NOMO-1 (cell line): ENCODE measurements at regions not wholly inside any gene's neighbourhood (a gene's known extent, or its start where the extent isn't known, plus 50 kb on each side); places are given as distances from the start of the nearest gene placed in this dataset.
A peak's percentile ranks its signal among the peaks of the same experiment; 100 is the strongest.

Source experiments
- DNase-seq, 2 experiments: peaks; one replicate each; lab custom pipeline; 2025; ENCODE audit not compliant: unreplicated experiment in 2 of 2; lab: John Stamatoyannopoulos, UW

DNA sequence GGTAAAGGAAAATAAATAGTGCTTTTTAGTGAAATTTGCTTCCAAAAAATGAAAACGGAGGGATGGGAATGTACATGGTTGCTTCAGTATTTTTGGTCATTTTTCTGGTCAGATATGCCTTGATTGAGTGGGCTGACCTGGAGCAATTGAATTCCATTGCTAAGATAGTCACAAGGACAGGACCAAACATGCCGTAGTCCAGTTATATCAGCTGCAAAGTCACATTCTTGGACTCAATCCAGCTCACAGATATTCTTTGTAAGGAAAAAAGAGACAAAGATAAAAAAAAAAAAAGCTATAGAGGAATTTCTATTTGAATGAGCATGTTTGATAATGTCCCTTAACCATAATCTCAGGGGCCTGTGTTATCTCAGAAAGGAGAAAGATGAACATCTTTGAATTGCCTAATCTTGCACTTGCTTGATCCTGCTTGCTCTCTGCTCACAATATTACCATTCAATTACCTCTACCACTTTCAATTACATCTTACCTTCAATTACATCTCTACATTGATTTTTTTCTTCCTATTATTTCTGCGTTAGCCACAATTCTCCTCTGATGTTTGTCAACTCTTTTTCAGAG lies 75.4 kb upstream of the PACRGL start:
- peak in 1 of 2 experiments; percentile 34 for DNase-seq

DNA sequence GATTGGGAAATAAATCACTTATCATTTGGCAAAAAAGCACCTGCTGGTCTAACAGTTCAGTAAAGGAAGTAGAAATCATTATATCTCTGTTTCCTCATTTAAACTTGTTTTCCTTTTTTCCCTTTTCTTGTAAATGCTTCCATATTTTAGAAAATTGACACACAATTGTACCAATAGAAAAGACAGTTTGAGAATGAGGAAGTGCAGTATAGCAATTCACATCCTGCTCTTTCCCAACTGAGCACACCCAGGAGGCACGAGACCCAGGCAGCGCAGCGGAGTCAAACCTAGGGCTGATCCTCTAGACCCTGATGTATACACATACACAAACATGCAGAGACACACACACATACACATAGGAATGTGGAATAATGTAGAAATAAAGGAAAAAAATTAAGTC lies 74.8 kb upstream of the PACRGL start:
- peak; percentile 51 to 74 for DNase-seq

DNA sequence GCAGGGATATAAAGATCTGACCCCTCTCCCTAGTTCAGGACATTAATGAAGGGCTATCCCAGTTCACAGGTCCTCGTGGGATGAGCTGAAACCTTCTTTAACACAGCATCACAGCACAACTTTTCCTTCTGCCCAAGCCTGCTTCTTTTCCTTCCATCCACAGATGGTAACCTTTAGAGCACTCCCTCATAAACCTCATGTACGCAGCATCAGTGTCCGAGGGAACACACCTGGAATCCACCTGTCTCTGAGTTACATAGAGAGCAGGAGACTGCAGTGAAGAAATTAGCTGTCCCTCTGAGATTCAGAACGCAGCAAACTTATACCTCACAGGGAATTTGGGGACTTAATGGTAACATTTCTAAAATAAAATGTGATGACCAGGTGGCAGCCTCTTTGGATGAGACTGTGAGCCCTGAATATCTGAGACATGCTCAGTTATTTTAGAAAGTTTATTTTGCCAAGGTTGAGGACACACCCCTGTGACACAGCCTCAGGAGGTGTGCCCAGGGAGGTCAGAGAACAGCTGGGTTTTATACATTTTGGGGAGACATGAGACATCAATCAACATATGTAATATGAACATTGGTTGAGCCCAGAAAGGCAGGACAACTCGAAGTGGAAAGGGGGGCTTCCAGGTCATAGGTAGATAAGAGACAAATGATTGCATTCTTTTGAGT lies 73.8 kb upstream of the PACRGL start:
- no peak for DNase-seq

DNA sequence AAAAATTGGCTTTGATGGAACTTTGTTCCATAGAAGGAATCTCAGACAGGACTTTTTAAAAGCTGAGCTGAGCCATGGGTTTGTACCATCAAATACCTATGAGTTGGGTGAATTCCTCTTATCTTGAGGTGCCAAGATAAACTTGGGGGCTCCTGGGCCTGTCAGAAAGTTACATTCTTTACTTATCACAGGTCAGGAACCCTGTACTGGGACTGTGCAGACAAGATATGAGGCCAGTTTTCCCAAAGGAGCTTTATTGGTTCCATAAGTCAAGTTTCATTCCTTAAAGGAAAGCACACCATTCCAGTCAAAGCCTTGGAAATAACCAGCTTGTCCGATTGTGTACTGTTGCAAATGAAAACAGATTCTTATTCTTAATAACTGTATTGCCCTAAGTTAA lies 72.4 kb upstream of the PACRGL start:
- DNase-seq = no peak

DNA sequence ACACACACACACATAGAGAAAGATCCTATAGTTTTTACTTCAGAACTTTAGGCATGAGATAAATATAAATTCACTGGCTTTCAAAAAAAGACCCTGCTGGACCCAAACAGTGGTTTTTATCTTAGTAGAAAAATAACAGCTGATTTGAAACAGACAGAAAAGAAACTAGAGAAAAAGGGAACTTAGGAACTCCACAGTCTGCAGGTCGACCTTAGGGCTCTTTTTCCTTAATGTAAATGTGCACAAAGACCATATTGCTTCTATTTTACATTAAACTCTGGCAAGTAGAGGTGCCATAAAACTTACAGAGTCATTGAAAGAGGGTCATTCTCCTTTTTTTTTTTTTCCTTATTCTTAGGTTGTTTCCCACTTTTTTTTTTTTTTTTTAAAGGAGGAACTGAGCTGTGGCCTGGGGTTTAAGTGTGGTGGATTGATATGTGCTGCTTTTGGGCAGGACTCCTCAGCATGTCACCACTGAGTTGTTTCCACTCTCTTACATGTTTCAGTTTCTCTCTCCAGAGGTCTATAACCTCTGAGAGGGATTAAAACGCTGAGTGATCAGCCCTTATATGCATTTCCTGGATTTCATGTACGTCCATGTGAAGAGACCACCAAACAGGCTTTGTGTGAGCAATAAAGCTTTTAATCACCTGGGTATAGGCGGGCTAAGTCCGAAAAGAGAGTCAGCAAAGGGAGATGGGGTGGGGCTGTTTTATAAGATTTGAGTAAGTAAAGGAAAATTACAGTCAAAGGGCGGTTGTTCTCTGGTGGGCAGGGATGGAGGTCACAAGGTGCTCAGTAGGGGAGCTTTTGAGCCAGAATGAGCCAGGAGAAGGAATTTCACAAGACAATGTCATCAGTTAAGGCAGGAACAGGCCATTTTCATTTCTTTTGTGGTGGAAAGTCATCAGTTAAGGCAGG lies 70.8 kb upstream of the PACRGL start:
- peak; percentile 45 to 79 for DNase-seq

DNA sequence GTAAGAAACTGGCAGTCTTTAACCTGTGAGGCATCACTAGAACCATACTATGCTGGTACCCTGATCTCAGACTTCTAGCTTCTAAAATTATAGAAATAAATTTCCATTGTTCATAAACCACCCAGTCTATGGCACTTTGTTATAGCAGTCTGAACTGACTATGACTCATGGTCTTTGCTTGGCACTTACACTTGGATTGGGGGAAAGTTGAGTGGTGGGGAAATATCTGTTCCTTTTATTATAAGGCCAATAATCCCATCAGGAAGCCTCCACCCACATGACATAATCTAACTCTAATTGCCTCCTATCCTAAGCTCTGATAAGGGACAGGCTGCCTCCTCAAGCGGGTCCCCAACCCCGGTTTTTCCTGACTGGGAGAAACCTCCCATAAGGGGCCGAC lies 61.4 kb upstream of the PACRGL start:
- no peak for DNase-seq

DNA sequence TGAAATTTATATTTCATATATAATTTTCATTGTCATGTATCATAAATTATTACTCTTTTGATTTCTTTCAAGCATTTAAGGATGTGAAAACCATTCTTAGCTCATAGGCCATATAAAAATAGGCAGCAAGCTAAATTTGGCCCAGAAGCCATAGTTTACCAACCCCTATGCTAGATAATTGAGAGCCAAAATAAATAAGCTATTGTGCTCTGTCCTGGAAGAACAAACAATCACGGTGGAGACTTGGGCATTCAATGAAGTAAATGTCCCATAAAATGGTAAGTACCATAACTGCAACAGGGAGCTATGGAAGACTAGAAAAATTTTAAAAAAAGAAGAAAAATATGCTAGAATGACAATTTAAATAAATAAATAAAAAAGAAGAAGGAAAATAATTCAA lies 60.9 kb upstream of the PACRGL start:
- DNase-seq = no peak

DNA sequence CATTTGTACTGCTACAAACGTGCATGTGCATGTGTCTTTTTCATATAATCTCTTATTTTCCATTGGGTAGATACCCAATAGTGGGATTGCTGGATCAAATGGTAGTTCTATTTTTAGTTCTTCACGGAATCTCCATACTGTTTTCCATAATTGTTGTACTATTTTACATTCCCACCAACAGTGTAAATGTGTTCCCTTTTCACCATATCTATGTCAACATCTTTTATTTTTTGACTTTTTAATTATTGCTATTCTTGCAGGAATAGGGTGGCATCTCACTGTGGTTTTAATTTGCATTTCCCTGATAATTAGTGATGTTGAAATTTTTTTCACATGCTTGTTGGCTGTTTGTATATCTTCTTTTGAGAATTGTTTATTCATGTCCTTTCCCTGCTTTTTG lies 59.3 kb upstream of the PACRGL start:
- DNase-seq = no peak

DNA sequence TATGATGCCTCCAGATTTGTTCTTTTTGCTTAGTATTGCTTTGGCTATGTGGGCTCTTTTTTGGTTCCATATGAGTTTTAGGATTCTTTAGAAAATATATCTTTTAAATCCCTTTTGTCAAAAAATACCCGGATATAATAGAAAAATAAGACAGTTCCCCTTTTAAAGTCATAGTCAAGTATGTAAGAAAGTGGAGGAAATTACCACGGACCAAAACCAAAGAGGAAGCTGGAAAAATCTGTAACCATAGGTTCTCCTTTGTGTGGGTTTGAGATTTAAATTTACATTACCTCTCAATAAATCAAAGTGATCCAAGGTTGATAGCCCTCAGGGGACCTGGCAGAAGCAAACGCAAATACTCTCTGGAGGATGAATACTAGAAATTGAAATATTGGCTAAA lies 58.3 kb upstream of the PACRGL start:
- peak; percentile 72 to 83 for DNase-seq

DNA sequence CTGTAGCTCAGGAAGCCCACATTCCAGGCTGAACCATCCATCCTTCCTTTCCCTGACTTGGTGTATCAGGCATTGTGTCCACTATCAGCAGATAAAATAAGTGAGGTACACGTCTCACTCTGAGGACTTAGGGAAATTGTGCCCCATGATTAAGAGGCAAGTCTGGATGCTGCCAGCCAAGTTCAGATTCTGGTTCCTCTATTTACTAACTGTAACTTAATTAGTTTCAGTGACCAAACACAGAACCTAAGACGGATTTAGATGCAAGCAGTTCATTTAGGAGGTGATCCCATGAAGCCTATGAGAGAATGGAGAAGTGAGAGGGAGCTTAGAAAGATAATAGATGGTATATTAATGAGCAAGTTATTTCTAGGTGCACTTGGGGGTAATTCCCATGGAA lies 56.6 kb upstream of the PACRGL start:
- DNase-seq = peak; percentile 61 to 89

DNA sequence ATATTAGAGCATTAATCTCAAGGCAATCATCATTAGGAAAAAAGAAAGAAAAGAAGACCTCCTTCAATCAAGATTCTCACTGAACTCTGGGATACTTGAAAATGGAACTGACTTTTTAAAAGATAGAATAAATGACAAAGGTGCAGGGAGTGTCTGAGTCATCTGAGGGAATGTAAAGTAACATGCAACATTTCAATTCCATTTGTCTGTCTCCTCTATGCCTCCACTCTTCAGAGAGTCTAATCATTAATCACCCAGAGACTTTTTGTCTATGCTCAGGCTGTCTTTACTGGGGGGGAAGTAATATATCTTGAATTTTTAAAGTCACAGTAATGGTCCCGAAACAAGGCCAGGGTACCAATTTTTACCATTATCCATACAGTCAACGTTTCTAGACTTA lies 55.0 kb upstream of the PACRGL start:
- DNase-seq = no peak

DNA sequence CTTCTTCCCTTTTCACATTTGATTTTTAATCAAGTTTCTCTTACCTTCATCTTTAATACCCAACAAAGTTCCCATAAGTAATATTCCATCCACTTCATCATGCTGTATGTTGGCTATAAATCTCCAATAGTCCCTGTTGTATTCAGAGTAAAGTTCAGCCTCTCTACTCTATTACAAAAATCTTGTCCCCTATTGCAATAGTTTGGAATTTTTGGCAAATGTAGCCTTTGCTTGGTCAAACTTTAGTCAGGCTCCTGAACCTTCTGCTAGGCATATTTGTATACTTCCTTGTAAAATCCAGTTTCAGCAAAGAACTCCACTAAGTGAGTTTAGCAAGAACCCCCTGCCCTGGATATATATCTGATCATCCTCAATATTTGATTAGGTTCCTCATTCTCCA lies 54.0 kb upstream of the PACRGL start:
- no peak for DNase-seq
